ENCODE measurements at regions not wholly inside any gene's neighbourhood (a gene's known extent, or its start where the extent isn't known, plus 50 kb on each side); places are given as distances from the start of the nearest gene placed in this dataset.

DNA sequence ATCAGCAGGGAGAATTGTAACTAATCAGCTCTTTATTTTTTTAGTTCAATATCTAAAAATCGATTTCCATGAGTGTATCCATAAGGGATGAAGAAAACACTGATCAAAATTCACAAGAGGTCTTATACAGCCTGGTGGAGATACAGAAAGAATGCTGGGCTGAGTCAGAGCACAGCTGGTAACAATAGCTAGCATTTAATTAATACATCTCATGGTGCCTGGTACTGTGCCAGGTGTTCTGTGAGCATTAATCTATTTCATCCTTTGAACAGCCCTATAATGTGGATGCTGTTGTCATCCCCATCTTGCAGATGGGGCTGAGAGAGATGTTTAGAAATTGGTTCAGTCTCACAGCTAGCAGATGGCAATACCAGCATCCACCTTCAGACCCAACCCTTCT is 250.9 kb upstream of the RPS6KA3 start:
- no peak for DNase-seq

DNA sequence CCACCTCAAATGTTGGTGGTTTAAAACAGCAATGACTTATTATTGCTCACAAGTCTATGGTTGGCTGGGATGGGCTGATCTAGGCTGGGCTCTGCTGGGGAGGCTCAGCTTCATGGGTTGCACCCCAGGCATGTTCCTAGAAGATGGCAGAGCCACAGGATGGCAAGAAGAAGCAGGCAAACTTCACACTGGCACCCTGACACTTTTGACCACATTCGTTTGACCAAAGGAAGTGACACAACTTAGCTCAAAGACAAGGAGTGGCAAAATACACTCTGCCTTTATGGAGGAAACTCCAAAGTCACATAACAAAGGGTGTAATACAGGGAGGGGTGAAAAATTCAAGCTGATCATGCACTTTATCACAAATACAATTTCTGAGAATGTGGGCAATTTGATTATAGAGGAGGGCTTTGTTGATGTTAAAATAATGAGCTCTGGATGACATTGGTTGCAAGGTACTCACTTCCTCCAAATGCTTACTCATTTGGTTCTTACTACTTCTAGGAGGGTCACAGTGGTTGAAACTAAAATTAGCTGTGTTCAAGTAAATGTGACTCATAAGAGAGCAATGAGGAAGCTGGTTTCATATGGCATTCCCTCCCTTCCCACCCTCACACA is 249.2 kb upstream of the RPS6KA3 start:
- peak; percentile 36 for DNase-seq

DNA sequence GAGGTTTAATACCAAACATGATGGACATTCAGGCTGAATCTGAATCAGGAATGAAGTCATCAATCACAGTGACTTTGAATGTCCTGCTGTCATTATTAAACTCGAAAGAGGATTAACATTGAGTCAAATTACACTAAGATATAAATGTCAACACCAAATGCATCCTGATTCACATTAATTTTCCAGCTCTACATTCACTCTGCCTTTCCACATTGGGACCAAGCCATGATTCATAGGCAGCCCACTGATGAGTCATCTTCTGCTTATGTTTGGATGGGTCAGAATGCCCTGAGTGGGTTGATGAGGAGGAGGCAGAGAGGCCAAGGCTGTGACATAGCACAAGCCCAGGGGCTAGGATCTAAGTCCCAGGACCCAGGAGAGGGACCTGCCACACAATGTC is 247.6 kb upstream of the RPS6KA3 start:
- no peak for DNase-seq

DNA sequence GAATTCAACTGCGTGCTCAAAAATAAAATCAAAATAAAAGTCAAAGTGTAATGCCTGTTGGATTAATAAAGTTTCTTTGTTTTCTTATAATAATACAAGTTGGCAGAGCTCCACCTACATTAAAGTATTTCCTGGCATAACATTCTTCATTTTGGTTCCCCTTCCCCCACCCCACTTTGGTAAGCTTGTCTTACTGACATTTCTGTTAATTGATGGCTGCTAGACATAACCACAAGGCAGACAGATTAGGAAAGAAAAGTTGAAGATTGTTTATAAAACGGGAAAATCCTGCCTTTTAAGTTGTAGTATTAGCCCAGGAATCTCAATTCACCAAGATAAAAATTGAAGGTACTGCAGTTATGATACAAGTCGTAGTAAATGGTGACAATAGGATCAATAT is 246.5 kb upstream of the RPS6KA3 start:
- DNase-seq = no peak

DNA sequence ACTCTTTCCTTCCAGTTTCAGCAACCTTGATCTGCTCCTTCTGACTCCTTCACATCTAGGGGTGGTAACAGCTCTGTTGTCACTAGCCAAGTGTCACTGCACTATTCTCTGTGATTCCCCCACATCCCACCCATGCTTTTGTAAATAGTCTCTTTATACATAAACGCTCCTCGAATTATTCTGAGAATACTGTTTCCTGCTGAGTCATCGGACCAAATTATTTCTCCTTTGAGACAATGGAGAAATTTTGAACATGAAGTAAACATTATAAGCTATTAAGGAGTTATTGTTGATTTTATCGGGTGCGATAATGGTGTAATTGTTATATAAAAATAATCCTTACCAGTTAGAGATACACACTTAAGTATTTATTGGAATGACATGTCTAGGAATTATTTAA is 245.1 kb upstream of the RPS6KA3 start:
- no peak for DNase-seq

DNA sequence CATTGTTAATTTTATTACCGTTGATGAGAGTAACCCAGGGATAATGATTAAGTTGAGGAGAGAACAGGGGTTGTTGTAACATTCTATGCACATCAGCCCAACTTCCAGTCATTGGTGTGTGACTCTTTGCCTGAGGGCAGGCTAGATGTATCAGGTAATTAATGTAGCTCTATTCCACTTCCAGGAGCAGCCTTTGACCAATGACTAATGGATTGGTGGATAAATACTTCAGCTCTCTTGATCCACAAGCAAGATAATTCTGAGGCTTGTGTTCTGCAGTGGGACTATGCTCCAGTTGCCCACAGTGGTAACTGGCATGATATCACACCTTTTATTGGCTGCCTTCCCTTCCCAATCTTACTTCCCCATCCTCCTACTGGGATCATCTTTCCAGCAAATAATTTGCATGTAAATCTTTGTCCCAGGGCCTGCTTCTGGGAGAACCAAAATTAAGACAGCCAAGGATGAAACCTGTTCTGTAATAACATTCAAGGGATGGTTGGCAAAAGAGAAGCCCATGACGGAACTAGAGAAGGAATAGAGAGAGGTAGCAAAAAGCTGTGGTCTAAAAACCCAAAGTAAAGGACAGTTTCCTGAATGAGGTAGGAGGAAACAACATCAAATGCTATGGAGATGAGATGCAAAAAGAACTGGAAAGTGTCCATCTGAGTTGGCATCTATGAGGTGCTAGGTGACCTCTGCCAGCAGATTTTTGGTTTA is 241.4 kb upstream of the RPS6KA3 start:
- DNase-seq = no peak

DNA sequence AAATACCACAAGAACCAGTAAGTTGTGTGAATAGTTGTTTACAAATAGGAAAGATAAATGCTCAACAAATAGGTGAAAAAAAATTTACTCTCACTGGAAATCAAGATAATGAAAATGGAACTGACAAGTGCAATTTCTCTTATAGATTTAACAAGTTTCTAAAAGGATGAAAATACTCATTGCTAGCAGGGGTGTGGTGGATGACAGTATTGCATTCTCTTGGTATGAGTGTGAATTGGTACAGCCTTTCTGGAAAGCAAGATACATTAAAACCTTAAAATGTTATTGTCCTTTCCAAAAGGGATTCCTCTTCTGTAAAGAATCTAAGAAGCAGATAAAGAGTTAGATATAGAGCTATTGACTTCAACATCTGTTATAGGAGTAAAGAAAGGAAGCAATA is 240.0 kb upstream of the RPS6KA3 start:
- DNase-seq = no peak

DNA sequence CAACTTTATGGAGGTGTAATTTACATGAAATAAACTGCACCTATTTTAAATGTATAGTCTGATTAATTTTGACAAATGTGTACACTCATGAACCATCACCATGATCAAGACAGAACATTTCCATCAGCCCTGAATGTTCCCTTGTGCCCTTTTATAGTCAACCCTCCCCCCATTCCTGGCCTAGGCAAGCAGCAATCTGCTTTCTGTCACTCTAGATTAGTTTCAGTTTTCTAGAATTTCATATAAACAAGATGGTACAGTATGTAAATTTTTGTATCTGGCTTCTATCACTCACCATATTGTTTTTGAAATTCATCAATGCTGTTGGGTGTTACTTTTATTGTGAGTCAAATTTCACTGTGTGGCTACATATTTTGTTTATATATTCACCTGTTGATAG is 234.2 kb upstream of the RPS6KA3 start:
- no peak for DNase-seq

DNA sequence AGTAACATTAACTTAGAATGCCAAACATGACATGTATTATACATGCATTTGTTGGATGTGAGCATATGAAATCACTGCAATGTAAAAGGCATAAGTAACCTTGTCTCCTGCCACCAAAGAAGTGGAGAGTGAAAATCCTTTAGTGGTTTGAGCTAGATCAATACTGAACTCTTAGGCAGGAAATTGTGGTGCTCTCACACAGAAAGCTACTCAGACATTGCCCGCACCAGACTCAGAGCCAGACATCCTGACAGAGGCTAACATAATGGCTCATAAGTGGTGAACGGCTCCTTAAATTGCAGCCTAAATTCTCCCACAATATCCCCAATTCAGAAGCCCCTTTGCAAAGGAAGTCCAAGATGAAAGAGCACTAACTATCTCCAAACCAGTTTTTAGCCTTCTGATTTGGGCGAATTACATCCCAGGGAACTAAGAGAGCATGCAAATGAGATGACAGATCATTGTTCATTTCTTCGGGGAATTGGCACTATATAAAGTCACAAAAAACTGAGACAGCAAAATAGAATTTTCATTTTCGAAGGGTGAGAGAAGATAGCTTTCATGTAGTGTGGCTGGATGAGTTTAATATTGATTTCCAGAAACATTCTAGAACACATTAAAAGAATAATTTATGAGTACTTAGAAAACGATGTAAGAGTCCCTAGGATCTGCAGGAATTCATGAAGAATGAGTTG is 233.6 kb upstream of the RPS6KA3 start:
- DNase-seq = peak; percentile 24

DNA sequence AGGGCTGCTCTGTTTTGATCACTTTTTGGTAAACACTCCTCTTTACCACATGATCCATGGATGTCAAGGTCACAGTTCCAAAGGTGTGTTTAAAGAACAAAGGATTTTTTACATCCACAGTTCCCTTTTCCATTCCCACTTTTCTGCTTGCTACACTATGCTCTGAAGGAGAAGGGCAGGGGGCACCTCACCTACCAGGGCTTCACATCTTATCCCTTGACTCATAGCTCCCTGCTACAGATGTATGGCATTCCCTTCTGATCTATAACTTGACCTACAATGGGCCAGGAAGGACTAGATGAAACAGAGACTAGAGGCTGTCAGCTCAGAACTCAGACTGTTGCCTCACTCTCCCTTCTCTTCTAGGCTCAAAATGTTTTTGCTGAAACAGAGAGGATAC is 233.1 kb upstream of the RPS6KA3 start:
- no peak for DNase-seq

DNA sequence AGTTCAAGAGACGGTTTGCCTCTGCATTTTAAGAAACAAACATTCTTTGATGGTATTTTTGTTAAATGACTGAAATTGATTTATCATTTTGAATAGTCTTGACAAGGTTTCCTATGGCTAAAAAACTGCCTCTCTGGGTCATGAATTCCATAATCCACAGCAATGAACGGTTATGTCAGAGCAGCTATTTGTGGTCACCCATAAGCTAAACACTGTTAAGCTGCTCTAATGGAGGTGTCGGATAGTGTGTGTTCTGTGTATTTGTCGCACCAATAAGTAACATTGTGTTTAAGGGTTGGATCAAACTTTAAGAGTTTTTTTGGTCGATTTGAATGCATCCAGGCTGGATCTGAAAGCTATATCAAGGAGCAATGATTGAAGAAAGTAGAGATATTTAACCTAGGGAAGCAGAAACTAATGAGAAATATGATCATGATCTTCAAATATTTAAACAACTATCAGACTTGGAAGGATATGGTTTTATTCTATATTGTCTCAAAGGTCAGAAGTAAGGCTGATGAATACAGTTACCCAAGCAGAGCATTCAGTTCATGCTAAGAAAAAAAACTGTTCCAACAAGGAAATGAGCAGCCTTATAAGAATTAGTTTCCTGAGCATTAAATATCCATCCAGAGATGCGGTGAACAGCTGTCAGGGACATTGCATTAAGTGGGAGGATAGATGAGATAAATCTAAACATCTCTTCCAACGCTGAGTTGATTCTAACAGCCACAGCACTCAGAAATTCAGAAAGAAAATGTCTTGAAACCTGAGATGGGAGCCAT is 232.3 kb upstream of the RPS6KA3 start:
- no peak for DNase-seq

DNA sequence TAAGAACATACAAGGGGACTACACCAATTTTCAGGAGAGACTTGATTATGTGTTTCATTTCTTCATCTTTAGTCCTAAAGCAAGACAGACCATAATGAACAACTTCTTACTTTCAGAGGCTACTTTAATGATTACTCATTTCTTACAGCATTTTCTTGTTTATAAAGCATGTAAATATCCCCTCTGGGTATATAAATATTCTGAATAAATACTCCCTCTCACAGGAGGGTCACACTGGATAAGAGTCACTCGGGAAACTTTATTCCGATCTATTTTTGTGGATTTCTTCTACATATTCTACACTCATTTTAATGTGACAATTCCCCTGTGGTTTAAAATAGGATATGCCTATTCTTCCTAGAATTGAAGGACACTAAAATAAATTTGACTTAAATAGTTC is 228.9 kb upstream of the RPS6KA3 start:
- no peak for DNase-seq

DNA sequence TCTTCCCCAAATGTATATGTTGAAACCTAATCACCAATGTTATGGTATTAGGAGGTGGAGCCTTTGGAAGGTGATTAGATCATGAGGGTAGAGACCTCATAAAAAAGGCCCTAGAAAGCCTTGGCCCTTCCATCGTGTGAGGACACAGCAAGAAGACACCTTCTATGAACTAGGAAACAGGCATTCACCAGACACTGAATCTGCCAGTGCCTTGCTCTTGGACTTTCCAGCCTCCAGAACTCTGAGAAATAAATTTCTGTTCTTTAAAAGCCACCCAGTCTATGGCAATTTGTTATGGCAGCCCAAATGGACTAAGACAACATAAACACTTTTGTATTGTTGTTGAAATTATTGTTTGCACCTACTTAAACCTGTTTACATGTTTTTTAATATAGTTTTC is 221.8 kb upstream of the RPS6KA3 start:
- no peak for DNase-seq

DNA sequence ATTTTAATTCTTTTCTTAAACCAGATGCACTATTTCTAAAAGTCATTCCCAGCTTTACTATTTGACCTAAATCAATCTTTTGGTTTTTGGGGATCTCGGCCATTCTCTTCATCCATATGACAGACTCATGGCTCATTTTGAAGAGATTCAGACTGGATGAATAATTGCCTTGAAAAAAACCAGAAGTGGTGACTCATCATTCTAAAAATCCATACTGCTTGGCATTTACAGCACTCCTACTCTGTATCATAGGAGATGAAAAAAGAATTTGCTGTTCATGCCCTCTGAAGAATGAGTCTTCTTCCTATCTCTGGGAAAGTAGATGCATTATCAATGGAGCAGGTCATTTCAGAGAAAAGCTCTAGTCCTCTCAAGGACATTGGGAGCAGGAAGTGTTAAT is 220.5 kb upstream of the RPS6KA3 start:
- DNase-seq = no peak

DNA sequence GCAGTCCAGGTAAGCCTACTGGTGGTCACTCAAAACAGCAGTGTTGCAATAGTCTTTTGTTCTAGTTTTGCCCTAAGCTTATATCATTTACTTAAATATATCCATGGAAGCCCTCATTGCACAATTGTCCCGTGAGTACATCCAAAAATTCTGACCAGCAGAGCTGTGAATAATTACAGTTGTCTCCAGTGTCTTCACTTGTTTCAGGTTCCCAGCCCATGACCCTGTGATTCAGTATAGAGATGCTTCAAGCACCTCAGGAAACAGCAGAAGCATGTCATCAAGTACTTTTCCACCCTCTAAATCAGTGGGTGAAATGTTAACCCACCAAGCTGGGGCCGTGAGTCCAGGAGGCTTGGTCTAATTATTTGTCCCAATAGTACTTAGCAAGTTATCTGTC is 214.9 kb upstream of the RPS6KA3 start:
- DNase-seq = no peak

DNA sequence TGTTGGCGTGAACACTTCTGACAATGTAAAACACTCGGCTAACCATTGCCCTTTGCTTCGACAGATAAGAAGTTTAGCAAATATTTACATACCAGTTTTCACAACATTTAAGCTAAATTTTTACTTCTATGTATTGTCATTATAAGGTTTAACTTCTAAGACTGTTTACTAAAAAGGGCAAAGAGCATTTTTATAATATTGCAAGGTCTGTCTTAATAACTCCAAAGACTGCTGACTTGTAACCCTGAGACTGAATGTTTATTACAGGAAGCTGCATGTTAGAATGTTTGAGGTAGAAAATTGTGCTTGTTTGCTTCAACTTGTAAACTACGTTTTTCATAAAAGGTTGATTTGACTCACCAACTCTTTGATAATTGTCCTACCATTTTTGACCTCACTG is 213.2 kb upstream of the RPS6KA3 start:
- no peak for DNase-seq

DNA sequence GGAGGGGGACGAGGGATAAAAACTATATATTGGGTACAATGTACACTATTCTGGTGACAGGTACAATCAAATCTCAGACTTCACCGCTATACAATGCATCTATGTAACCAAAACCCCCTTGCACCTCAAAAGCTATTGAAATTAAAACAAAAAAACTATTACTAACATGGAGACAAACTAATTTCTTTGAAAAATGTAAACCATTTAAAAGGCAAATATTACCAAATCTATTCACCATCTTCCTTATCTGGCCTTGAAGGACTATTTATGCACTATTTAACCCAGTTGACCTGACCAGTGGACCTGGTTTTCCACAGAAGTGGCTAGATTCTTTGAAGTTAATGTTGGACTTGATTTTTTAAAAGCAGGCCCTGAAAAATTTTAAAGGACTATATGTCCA is 212.3 kb upstream of the RPS6KA3 start:
- DNase-seq = no peak

DNA sequence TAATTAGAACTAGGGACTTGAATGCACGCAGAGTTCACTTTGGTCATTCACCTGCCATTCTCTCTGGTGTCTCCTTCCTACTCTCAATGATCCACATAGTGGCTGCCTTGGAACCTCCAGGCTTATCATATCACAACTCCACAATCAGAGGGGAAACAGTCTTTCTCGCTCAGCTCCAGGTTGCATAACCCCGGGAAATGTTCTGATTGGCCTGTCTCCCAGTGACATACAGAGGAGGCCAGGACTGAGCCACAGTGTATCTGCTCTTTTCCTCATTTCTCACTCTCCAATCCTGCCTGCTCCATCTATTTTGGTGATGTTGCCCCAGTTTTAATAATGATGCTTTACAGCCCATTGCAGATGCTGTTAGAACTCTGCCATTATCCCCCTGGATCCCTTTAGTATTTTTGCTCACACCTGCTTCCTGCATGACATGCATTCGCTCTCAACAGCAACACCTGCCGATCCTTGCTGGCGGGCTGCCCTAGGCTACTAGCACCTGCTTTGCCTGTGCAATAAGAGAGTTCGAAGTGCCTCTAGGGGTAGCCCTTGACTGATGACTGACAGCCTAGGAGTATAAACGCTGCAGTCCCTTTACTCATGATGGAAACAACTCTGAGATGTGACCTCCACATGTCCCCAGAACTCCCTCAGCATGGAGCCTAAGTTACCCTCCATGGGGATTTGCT is 211.3 kb upstream of the RPS6KA3 start:
- DNase-seq = no peak

DNA sequence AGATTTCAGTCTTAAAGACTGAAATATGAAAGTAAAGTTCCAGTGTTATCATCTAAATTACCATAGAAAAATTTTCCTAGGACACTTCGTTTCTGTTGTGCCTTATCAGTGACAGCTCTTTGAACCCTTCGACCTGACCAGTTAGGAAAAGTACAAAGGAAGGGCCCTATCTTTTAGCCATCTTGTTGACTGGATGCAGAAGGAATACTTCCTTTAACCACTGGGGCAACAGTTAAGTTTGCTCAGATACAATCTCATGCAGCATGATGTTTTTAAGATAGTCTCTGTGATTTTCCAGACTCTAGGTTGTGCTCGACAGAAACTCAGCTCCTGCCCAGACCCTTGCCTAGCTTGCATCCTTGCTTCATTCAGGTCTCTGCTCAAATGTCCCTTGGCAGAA is 210.5 kb upstream of the RPS6KA3 start:
- DNase-seq = no peak

DNA sequence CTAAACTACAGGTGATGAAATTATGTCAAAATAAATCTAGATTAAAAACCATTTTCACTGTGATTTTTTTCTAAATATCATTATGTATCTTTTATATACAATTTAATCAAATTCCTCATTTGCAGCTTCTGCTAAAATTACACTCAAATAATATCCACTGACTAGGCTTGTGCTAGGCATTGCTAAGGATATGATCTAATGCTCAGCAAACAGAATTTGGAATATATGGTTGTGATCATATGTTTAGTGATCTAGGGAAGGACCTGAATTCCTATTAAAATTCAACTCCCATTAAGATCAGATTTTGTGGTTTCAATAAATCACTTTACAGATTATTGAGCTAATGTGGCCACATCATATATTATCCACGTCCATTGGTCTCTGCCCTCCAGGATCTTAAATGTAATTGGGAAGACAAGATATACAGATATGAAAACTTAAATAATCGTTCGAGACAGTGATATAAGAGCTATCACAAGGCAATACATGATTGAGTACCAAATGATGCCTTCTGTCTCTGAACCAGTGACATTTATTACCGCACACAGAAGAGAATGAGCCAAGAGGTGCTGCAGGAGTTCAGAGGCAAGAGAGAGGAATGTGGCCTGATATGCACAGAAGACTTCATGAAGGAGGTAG is 206.0 kb upstream of the RPS6KA3 start:
- DNase-seq = no peak

DNA sequence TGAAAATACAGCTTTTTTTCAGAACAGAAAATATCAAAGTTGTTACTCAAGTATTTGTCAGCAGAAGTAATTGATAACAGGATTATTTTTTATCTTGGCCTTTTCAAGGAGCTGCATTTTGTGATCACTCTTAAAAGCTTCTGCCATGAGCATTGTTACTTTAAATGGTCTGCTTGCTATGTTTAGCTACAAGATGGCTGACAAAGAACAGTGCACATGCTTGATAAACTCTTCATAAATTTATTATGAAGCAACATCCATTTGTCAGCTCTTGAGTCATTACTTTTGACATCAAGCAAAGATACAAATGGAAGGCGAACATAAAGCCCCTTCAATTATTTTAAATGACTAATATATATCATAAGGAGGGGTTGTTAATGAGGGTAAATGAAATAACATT is 205.4 kb upstream of the RPS6KA3 start:
- DNase-seq = no peak

DNA sequence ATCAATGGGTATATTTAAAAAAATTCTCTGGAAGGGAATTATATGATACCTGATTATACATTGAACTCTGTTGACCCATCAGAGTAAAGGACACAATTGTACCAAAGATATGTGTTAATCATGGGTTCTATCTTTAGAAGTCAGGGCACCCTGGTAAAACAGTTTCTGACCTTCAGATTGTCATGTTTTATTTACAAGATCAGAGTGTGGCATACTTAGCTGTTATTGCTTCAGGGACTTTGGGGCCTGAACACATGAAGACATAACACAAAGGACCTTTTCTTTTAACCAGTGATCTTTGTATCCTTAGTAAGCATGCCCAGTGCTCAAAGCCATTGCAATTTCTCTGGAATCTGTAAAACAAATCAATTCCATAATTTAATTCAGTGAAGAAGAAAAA is 204.8 kb upstream of the RPS6KA3 start:
- no peak for DNase-seq

Measured in stimulated activated CD8-positive, alpha-beta memory T cell treated with anti-CD3 and anti-CD28 coated beads, Interleukin-4, amount 100 ng/mL, for 48 hours (primary cell).